HG03558 (cell line): ENCODE measurements at regions not wholly inside any gene's neighbourhood (a gene's known extent, or its start where the extent isn't known, plus 50 kb on each side); places are given as distances from the start of the nearest gene placed in this dataset.

Experiments used
- ATAC-seq: cut with Tn5 transposase; IDR thresholded peaks from one replicate; pipeline ENCODE4 v1.9.1; 2021; ENCODE audit warnings: moderate number of reproducible peaks; ENCODE audit not compliant: unreplicated experiment; ENCODE audit errors: extremely low read depth

GRCh38 chr20:41952166-41952565 is 334.0 kb upstream of the CHD6 start:
- ATAC-seq: no peak

DNA sequence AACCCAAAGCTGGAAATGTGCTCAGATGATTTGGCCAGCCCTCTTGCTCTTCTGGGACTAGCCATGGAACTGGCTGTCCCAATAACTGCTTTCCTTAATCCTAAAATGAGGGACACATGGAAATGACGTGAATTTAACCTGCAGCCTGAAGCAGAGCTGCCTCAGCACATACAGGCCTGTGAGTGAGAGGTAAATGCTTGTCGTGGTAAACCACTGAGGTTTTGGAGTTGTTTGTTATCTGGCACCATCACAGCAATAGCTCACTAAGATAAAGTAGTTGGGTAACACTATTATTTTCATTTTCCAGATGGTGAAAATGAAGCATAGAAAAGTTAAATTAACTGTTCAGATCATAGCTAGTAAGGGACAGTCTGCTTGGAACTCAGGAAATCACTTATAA is 333.4 kb upstream of the CHD6 start:
- no peak for ATAC-seq

GRCh38 chr20:41939659-41940058 is 321.5 kb upstream of the CHD6 start:
- ATAC-seq: no peak

- no peak for ATAC-seq
Observed at GRCh38 chr20:41938353-41938752, 320.2 kb upstream of the CHD6 start.

GRCh38 chr20:41935259-41935791 is 317.1 kb upstream of the CHD6 start:
- ATAC-seq: no peak

DNA sequence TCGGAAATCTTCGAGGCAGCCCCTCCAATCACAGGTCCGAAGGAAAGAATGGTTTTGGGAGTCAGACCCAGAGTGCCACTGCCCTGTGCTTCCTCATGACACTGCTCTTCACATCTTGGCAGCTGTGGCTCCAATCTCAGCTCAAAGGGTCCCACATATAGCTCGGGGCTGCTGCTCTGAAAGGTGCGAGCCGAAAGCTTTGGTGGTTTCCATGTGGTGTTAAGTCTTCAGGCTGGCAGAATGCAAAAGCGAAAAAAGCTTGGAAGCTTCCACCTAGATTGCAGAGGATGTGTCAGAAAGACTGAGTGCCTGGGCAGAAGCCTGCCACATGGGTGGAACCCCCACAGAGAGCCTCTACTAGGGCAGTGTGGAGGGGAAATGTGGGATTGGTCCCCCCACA is 314.3 kb upstream of the CHD6 start:
- no peak for ATAC-seq

DNA sequence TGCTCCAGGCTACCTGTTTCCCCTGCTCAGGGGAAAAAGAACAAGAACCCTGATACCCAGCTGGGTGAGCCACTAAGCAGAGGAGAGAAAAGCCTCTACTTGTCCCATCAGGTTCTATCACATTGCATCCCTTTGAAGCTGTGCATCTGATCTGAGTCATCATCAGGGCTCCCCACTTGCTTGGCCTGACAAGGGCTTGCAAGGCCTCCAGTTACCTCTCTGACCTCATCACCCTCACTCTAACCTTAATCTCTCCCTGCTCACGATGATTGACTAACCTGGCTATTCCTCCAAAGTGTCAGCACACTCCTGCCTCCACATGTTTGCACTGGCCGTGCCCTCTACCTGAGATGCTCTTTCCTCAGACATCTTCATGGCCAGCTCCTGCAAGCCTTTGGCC is 309.5 kb upstream of the CHD6 start:
- ATAC-seq: no peak

DNA sequence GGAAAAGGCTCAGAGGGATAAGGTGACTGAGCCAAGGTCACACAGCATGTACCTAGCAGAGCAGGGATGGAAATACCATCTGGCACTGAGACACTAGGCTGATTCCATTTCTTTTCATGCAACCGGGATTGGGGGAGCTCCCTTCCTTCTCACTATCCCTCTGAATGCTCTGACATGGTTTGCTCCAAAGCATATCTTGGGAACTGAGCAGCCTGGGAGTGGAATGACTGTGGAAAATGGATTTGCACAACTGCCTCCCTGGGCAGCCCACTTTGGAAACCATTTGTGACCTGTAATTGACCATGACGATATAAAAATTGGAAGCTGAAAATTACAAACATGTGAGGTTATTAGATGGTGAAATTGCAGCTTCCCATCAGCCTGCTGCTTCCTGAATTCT is 309.0 kb upstream of the CHD6 start:
- no peak for ATAC-seq

- ATAC-seq: no peak
Observed at GRCh38 chr20:41925476-41925875, 307.3 kb upstream of the CHD6 start.

DNA sequence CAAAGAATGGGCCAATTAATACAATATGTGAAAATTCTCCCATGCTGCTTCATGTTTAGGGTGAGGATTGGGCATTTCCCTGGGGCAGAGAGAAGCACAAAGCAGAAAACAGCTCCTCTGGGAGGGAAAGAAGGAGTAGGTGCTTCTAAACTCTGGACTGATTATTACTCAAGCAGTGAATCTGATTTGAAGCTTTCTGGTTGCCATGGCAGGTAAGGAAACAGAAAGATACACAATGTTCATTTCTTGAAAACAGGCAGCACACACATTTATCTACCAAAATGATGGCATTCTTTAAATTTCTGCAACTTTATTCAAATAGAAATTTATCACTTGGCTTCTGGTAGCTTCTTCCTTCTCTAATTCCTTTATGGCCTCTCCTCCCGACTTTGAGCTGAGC is 305.4 kb upstream of the CHD6 start:
- ATAC-seq: no peak

DNA sequence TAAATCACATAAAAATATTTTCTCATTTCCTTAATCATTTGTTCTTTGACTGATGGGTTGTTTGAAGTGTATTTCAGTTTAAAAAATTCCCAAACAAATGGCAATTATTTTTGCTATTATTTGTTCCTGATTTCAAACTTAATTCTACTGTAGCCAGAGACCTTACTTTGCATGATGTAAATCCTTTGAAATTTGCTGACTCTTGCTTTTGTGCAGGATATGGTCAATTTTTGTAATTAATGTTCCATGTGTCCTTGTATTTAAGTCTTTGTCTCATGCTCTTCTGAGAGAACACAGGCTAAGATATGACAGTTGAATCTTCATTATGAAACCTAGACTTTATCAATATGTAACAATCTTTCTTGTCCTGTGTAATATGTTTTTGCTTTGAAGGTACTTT is 295.0 kb upstream of the CHD6 start:
- ATAC-seq: no peak

DNA sequence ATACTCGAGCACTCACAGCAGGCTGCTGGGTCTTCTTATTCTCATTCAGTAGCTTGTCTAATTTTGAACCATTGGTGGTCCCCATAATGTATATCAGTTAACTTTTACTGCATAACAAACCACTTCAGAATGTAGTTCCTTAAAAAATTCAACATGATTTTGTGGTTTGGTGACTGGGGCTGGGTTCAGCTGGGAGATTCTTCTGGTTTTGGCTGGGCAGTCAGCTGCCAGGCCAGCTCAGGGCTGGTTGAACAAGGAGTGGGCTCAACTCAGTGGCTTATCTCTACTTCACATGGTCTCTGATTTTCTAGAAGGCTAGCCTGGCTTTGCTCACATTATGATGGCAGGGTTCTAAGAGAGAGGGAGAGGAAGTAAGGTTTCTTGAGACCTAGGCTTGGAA is 292.4 kb upstream of the CHD6 start:
- ATAC-seq: no peak

DNA sequence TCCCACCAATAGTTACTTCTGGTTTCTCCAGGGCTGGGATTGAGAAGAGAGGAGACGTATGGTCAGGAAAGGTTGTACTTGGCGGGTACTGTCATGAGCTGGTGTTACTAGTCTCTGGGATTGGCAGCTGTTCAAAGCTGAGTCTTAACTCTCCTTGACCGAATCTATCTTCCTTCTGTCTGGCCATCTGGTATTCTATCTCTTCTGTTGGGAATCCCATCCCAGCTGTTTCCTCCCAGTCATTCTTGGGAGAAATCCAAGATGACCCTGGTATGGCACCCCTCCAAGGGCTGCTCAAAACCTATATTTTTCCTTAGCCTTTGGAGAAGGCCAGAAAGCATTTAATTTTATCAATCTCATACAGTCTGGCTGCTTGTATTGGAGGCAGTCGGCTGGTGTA is 287.0 kb upstream of the CHD6 start:
- no peak for ATAC-seq

DNA sequence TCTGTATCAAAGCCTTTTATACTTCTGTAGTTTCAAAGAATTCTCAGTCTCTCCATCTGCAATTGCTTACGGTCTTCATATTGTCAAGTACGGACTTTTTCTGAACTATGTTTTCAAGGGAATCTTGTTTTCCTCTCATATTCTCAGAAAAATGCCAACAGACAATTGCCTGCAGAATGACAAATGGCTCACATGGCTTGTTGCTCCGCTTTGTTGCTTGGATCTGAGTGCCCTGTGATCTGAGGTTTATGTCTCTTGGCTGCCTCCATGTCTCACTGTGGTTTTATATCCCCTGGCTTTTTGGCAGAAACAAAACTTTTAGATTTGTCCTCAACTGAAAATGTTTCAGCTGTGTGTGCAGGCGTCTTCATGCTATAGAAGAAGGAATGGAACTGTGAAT is 285.4 kb upstream of the CHD6 start:
- ATAC-seq: no peak

DNA sequence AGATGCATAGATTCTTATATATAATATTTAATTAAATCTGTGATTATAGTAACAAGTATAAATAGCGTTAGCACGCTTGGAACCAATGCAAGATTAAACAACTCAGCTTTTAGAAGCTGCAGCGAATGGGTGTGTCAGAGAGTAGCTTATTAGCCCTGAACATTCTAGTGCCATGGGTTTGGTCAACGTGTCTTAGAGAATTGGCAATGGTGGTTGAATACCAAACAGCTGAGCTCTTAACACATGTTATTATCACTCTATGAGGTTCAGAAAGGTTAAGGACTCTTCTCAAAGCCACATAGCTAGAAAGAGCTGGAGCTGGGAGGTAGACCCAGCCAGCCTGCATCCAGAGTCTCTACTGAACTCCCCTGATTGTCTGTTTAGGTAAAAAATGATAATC is 284.2 kb upstream of the CHD6 start:
- no peak for ATAC-seq

DNA sequence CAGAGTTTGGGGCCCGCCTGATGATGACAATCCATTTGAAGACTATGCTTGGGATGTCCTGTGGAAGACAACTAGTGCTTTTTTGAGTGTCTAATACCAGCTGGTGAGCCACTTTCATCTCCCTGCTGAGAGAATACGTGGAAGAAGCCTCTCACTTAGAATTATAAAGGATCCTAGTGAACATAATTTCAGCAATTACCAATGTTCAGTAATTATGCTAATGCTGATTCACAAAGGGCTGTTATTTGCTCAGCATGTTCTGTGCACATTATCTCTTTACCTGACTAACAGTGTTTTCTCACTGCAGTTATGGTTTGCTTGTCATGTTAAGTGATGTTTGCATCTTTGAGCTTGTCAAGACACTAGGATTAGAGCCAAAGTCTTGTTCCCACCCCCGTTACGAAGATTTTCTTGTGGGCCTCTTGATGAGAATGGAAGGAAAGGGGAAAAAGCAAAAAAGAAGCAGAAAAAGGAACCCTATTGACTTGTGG is 282.1 kb upstream of the CHD6 start:
- no peak for ATAC-seq

- ATAC-seq: no peak
Observed at GRCh38 chr20:41897708-41898107, 279.5 kb upstream of the CHD6 start.

DNA sequence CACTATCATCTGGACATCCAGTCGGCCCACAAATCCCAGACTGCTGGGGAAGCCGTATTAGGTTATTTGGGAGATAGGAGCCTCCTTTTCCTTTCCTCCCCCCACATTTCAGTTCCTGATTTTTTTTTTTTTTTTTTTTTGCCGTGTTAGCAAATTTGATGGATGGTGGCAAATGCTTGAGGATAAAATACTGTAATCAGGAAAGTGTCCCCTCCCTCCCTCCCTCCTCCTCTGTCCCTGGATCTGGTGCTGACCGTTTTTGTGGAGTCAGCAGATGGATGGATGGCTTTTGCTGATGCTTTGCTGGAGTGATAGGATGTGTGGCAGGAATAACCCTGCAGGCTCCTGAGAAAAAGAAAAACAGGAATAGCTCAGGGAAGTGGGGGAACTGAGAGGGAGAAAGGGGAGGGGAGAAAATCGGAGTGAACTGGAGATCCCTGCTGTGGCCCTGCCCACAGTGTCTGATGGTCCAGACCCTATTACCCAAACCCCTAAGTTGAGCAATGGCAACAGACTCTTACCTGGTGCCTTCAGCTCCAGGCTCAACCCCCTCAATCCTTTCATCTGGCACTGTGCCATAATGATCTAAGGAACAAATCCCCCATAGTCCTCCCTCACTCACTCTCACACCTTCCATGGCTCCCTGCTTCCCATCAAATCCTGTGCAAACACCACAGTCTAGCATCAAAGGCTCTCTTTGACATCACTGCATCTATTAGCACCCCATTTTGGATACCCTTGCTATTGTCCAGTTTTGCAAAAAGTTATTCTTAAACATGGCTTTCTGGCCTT is 277.3 kb upstream of the CHD6 start:
- ATAC-seq: no peak

DNA sequence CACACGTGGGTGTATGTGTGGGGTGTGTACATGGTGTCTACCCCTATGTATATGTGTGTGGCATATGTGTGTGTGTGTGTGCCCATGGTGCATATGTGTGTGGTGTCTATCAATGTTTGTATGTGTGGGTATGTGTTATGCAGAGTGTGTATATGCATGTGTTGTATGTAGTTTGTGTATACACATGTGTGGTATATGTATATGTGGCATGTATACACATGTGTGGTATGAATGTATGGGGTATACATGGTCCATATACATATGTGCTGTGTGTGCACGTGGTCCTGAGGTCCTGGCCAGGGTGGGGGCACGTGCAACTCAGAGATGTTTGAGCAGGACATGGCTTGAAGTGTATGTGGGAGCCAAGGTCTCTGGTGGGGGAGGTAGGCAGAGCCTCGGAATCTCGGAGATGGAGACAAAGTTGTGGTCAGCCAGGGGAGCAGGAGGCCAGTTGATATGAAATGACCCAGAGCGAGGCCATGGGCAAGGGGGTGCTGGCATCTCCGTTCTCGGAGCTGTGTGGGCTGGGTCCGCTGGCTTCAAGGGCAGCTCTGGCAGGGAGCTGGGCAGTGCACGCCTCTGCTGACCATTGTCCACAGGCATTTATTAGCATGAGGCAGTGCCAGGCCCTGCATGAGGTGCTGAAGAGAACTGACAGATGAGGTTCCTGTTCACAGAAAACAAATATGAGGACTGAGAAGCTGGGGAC is 276.2 kb upstream of the CHD6 start:
- no peak for ATAC-seq

DNA sequence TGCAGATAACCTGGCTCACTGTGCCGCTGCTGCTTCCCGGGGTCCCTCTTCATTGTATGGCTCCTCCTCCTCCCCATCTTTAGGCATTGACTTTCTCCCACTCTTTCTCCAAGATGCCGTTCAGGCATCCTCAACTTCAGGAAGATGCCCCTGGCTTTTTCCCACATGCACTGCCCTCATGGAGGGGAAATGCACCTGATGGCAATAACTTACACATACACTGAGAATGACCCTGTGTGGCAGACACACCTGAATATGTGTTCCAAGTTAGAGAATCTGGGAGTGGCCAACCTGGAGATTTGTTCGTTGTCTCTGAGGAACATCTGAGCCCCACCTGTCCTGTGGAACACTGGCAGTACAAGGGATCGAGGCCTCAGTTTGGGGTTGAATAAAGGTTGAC is 273.9 kb upstream of the CHD6 start:
- no peak for ATAC-seq

DNA sequence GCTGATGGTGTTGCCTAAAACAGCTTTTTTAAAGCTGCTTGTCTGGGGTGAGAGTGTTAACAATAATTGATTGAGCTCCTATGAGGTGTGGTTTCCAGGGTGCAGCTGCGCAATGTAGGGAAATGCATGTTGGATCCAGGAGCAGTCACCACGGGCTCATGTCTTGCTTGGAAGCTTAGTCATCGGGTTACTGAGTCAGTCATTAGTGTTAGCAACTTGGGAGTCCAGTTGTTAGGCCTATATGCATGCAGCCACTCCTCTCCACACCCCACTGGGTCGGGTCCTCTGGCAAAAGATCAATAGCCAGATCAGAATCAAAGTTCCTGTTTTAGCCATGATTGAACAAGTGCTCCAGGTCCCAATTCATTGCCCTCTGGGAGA is 271.7 kb upstream of the CHD6 start:
- ATAC-seq: no peak
